ENCODE measurements at regions not wholly inside any gene's neighbourhood (a gene's known extent, or its start where the extent isn't known, plus 50 kb on each side); places are given as distances from the start of the nearest gene placed in this dataset.

- Histone ChIP-seq H3K27me3 (ENCODE audit: control insufficient read depth in 4 of 4, insufficient read depth in 4 of 4, low read length in 3 of 4) (no peaks in the 10 kb centered on the region), H3K4me3 (ENCODE audit: low read depth in 1 of 3, low read length in 3 of 3) (no peak overlapping the region), H3K4me1 (ENCODE audit: control insufficient read depth in 4 of 4, insufficient read depth in 4 of 4, low read length in 3 of 4) (peaks cover 0 to 8% (median 2%) of the 10 kb centered on the region in 4 donors), H3K9ac (ENCODE audit: low read depth in 1 of 2, low read length in 2 of 2) (no peak overlapping the region), H3K27ac (ENCODE audit: low read depth in 1 of 2, low read length in 2 of 2) (peak overlapping the region in 1 of 2 donors; percentile 93), H3K36me3 (ENCODE audit: control insufficient read depth in 4 of 4, insufficient read depth in 3 of 4, low read depth in 1 of 4, low read length in 3 of 4) (no peaks in the 10 kb centered on the region), H3K9me3 (ENCODE audit: control insufficient read depth in 4 of 4, low read length in 3 of 4) (no peaks in the 10 kb centered on the region)
- TF ChIP-seq, protein P1, sequence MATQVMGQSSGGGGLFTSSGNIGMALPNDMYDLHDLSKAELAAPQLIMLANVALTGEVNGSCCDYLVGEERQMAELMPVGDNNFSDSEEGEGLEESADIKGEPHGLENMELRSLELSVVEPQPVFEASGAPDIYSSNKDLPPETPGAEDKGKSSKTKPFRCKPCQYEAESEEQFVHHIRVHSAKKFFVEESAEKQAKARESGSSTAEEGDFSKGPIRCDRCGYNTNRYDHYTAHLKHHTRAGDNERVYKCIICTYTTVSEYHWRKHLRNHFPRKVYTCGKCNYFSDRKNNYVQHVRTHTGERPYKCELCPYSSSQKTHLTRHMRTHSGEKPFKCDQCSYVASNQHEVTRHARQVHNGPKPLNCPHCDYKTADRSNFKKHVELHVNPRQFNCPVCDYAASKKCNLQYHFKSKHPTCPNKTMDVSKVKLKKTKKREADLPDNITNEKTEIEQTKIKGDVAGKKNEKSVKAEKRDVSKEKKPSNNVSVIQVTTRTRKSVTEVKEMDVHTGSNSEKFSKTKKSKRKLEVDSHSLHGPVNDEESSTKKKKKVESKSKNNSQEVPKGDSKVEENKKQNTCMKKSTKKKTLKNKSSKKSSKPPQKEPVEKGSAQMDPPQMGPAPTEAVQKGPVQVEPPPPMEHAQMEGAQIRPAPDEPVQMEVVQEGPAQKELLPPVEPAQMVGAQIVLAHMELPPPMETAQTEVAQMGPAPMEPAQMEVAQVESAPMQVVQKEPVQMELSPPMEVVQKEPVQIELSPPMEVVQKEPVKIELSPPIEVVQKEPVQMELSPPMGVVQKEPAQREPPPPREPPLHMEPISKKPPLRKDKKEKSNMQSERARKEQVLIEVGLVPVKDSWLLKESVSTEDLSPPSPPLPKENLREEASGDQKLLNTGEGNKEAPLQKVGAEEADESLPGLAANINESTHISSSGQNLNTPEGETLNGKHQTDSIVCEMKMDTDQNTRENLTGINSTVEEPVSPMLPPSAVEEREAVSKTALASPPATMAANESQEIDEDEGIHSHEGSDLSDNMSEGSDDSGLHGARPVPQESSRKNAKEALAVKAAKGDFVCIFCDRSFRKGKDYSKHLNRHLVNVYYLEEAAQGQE (IDR thresholded peaks at IDR 0.05) = no peak
- TF ChIP-seq ATF3 (IDR thresholded peaks at IDR 0.05) (no peak), YY1 (IDR thresholded peaks at IDR 0.05) (no peak), EGR1 (IDR thresholded peaks at IDR 0.05; ENCODE audit: low read depth in 2 of 2) (no peak), RAD21 (IDR thresholded peaks at IDR 0.05) (no peak), FOXA2 (IDR thresholded peaks at IDR 0.05) (no peak)
- TF ChIP-seq, protein P2, sequence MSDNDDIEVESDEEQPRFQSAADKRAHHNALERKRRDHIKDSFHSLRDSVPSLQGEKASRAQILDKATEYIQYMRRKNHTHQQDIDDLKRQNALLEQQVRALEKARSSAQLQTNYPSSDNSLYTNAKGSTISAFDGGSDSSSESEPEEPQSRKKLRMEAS (IDR thresholded peaks at IDR 0.05) = no peak
- TF ChIP-seq, protein P3, sequence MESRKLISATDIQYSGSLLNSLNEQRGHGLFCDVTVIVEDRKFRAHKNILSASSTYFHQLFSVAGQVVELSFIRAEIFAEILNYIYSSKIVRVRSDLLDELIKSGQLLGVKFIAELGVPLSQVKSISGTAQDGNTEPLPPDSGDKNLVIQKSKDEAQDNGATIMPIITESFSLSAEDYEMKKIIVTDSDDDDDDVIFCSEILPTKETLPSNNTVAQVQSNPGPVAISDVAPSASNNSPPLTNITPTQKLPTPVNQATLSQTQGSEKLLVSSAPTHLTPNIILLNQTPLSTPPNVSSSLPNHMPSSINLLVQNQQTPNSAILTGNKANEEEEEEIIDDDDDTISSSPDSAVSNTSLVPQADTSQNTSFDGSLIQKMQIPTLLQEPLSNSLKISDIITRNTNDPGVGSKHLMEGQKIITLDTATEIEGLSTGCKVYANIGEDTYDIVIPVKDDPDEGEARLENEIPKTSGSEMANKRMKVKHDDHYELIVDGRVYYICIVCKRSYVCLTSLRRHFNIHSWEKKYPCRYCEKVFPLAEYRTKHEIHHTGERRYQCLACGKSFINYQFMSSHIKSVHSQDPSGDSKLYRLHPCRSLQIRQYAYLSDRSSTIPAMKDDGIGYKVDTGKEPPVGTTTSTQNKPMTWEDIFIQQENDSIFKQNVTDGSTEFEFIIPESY (IDR thresholded peaks at IDR 0.05) = no peak
- 75% methylated on average over 3 of the region's 3 CpGs for WGBS
- no peak for DNase-seq (ENCODE audit: low spot score)
These were observed 187.3 kb upstream of the TENT5A start for GRCh38 chr6:81939766-81940165.

- H3K9me3 ChIP-seq (ENCODE audit: control insufficient read depth in 4 of 4, low read length in 3 of 4) = no peaks in the 10 kb centered on the region
- TF ChIP-seq HNF4A (conservative IDR thresholded peaks at IDR 0.05) = no peak
- TF ChIP-seq NR2F2 (IDR thresholded peaks at IDR 0.05) = no peak
- TF ChIP-seq JUND (IDR thresholded peaks at IDR 0.05) = no peak
- TF ChIP-seq, protein P2 (IDR thresholded peaks at IDR 0.05) = no peak
- TF ChIP-seq FOXA1 (IDR thresholded peaks at IDR 0.05) = no peak
- TF ChIP-seq CTCF (IDR thresholded peaks at IDR 0.05; ENCODE audit: low read depth, low read length, missing input control) = no peak
- peak overlapping the region; percentile 93 to 96 for H3K27ac ChIP-seq (ENCODE audit: low read depth in 1 of 2, low read length in 2 of 2)
- H3K4me1 ChIP-seq (ENCODE audit: control insufficient read depth in 4 of 4, insufficient read depth in 4 of 4, low read length in 3 of 4) = peaks cover 0 to 8% (median 4%) of the 10 kb centered on the region in 4 donors
- no peaks in the 10 kb centered on the region for H3K36me3 ChIP-seq (ENCODE audit: control insufficient read depth in 4 of 4, insufficient read depth in 3 of 4, low read depth in 1 of 4, low read length in 3 of 4)
- no peak overlapping the region for H3K9ac ChIP-seq (ENCODE audit: low read depth in 1 of 2, low read length in 2 of 2)
- H3K4me3 ChIP-seq (ENCODE audit: low read depth in 1 of 3, low read length in 3 of 3) = no peak overlapping the region
- no peaks in the 10 kb centered on the region for H3K27me3 ChIP-seq (ENCODE audit: control insufficient read depth in 4 of 4, insufficient read depth in 4 of 4, low read length in 3 of 4)
- WGBS = 79% methylated on average over 3 of the region's 3 CpGs
- DNase-seq (ENCODE audit: low spot score) = no peak
These were observed 186.7 kb upstream of the TENT5A start for GRCh38 chr6:81938991-81939732.

Measured in liver (tissue), 8 donors.